ENCODE measurements at regions not wholly inside any gene's neighbourhood (a gene's known extent, or its start where the extent isn't known, plus 50 kb on each side); places are given as distances from the start of the nearest gene placed in this dataset.

DNA sequence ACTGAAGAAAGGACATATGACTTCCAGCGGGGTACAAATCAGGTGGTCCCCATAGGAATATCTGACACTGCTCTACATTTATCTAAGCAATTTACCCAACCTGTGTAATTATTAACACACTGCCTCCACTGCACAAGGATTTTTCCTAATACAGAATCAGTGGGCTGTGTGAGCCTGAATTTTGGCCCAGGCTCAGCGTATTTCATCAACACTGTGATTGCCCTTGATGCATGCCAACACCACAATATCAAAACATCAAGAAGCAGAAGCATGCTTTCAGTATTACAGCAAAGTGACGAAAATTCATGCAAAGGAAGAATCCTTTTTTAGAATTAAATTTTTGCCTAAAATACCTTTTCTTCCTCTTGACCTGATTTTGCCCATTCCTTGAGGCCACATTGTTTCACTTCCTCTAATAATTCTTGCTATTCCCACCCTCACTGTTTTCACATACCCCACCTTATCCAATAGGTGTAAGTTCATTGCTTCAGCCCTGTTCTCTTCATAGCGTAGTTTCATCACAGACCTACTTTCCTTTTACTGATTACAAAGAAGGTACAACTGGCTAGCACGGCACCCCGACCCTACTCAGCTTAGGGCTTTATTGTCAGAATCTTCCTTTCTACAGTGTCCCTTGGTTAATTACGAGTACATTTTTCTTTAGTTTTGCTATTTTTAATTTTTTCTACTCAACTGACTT is 83.7 kb upstream of the PTCHD4 start:
- Mint-ChIP-seq H3K36me3 (ENCODE audit: low read depth) (no peaks in the 10 kb centered on the region), H3K9me3 (peaks cover 7% of the 10 kb centered on the region), H3K4me1 (ENCODE audit: low read depth) (no peaks in the 10 kb centered on the region), H3K27me3 (no peaks in the 10 kb centered on the region), H3K4me3 (no peak overlapping the region), H3K27ac (no peak overlapping the region)
- DNase-seq, result no peak

DNA sequence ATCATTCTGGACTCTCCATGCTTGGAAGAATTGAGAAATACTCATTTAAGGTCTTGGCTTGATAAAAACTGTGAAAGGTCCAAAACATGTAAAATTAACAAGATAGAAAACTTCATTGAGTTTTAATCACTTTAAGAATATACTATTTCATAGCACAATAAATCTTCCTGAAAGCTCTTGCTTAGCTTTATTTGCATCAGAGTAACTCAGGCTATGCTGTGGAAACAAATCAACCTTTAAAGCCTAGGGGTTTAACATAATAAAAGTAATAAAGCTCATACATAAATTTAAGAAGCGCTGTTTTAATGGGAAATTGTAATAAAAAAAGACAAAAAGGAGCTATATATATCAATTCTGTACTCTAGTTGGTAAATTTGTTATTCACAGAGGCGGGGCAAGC is 77.2 kb upstream of the PTCHD4 start:
- no peak overlapping the region for H3K27ac Mint-ChIP-seq
- DNase-seq, result no peak
- no peaks in the 10 kb centered on the region for H3K9me3 Mint-ChIP-seq
- H3K27me3 Mint-ChIP-seq, result no peaks in the 10 kb centered on the region
- no peaks in the 10 kb centered on the region for H3K4me1 Mint-ChIP-seq (ENCODE audit: low read depth)
- H3K4me3 Mint-ChIP-seq, result no peak overlapping the region
- no peaks in the 10 kb centered on the region for H3K36me3 Mint-ChIP-seq (ENCODE audit: low read depth)

DNA sequence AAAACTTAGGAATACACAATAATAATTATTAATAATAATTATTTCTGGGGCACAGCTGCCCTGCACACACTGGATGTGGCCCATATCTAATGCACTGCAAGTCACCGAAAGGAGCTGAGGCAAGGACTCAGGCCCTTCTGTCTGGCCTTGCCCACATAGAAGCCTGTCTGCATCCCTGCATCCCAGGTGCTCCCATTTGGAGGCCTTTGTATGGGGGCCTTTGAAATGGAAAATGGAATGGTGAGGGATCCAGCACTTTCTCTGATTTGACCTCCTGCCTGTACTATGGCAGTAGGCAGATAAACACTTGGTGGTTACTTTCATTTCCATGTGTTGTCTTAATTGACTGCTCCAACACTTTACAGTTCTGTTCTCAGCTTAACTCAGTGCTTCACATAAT is 75.7 kb upstream of the PTCHD4 start:
- Mint-ChIP-seq H3K36me3 (ENCODE audit: low read depth) (no peaks in the 10 kb centered on the region), H3K9me3 (no peaks in the 10 kb centered on the region), H3K27me3 (no peaks in the 10 kb centered on the region)

DNA sequence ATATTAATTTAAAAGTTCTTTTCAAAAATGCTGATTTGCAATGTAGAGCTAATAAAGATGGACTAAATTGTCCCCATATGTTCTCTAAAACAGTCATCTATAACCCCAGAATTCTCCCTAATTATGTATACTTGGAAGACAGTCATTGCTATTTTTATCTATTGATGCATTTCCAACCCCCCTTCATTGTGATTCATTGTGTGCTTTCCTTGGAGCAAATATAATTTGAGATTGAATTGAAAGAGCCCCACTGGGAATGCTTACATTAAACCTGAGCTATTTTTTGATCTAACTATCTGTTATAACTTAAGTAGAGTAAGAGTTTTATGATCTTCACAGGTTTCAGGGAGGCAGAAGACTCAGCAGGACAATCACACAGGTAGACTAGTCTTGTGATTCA is 73.7 kb upstream of the PTCHD4 start:
- no peak overlapping the region for H3K4me3 Mint-ChIP-seq
- DNase-seq, result no peak
- no peaks in the 10 kb centered on the region for H3K9me3 Mint-ChIP-seq
- H3K27ac Mint-ChIP-seq, result no peak overlapping the region
- H3K36me3 Mint-ChIP-seq (ENCODE audit: low read depth), result no peaks in the 10 kb centered on the region
- H3K27me3 Mint-ChIP-seq, result no peaks in the 10 kb centered on the region
- no peaks in the 10 kb centered on the region for H3K4me1 Mint-ChIP-seq (ENCODE audit: low read depth)

More for the DNA sequence above, 75.7 kb upstream of the PTCHD4 start:
- DNase-seq, result no peak
- H3K27ac Mint-ChIP-seq, result no peak overlapping the region
- no peaks in the 10 kb centered on the region for H3K4me1 Mint-ChIP-seq (ENCODE audit: low read depth)
- no peak overlapping the region for H3K4me3 Mint-ChIP-seq

- DNase-seq, result no peak
- Mint-ChIP-seq H3K4me3 (no peak overlapping the region), H3K27me3 (no peaks in the 10 kb centered on the region), H3K36me3 (ENCODE audit: low read depth) (no peaks in the 10 kb centered on the region), H3K9me3 (no peaks in the 10 kb centered on the region), H3K27ac (no peak overlapping the region), H3K4me1 (ENCODE audit: low read depth) (no peaks in the 10 kb centered on the region)
Observed at GRCh38 chr6:48183811-48184605, 73.0 kb upstream of the PTCHD4 start.

- H3K27me3 Mint-ChIP-seq, result no peaks in the 10 kb centered on the region
- no peak overlapping the region for H3K27ac Mint-ChIP-seq
- no peaks in the 10 kb centered on the region for H3K9me3 Mint-ChIP-seq
- H3K4me3 Mint-ChIP-seq, result no peak overlapping the region
- DNase-seq, result no peak
- H3K4me1 Mint-ChIP-seq (ENCODE audit: low read depth), result no peaks in the 10 kb centered on the region
- no peaks in the 10 kb centered on the region for H3K36me3 Mint-ChIP-seq (ENCODE audit: low read depth)
Observed at GRCh38 chr6:48183178-48183577, 72.2 kb upstream of the PTCHD4 start.

DNA sequence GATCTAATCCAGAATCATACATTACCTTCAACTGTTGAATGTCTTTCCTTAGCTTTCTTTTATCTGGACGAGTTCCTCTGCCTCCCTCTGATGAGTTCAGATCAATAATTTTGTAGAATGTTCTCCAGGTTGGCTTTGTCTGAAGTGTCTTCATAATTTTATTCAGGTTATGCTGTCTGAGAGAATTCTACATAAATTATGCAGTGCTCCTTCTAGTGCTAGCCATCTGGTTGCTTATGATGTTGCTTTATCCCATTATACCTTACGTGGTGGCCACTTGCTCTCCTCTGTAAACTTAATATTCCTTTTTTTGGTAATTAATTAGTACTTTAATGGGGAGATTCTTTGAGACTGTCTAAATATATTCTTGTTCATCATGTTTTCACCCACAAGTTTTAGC is 67.7 kb upstream of the PTCHD4 start:
- no peak for DNase-seq
- no peaks in the 10 kb centered on the region for H3K4me1 Mint-ChIP-seq (ENCODE audit: low read depth)
- no peak overlapping the region for H3K4me3 Mint-ChIP-seq
- H3K27ac Mint-ChIP-seq, result no peak overlapping the region
- no peaks in the 10 kb centered on the region for H3K36me3 Mint-ChIP-seq (ENCODE audit: low read depth)
- no peaks in the 10 kb centered on the region for H3K27me3 Mint-ChIP-seq
- H3K9me3 Mint-ChIP-seq, result no peaks in the 10 kb centered on the region

DNA sequence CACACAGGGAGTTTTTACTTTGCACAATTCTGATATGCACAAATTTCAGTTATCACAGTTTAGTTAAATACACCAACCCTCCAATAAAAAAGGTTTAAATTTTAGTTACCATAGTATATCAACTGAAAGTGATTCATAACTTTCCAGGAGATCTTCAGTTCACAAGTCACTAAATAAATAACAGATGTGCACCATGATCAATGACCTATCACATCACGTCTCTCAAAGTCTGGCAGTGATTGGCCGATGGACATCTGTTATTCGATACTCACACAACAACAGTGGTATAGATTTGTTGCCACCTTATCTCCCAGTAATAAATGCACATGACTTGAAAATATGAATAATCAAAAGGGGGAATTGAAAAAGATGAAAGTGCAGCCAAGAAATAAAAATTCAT is 66.8 kb upstream of the PTCHD4 start:
- Mint-ChIP-seq H3K9me3 (no peaks in the 10 kb centered on the region), H3K4me3 (no peak overlapping the region), H3K27me3 (no peaks in the 10 kb centered on the region), H3K27ac (no peak overlapping the region), H3K36me3 (ENCODE audit: low read depth) (no peaks in the 10 kb centered on the region), H3K4me1 (ENCODE audit: low read depth) (no peaks in the 10 kb centered on the region)
- no peak for DNase-seq

- DNase-seq, result no peak
- no peaks in the 10 kb centered on the region for H3K27me3 Mint-ChIP-seq
- H3K9me3 Mint-ChIP-seq, result no peaks in the 10 kb centered on the region
- no peak overlapping the region for H3K27ac Mint-ChIP-seq
- H3K4me1 Mint-ChIP-seq (ENCODE audit: low read depth), result no peaks in the 10 kb centered on the region
- H3K4me3 Mint-ChIP-seq, result no peak overlapping the region
- H3K36me3 Mint-ChIP-seq (ENCODE audit: low read depth), result no peaks in the 10 kb centered on the region
Observed at GRCh38 chr6:48176645-48177308, 65.8 kb upstream of the PTCHD4 start.

GRCh38 chr6:48169635-48170034 is 58.6 kb upstream of the PTCHD4 start:
- no peak overlapping the region for H3K27ac Mint-ChIP-seq
- no peaks in the 10 kb centered on the region for H3K27me3 Mint-ChIP-seq
- no peaks in the 10 kb centered on the region for H3K9me3 Mint-ChIP-seq
- no peak for DNase-seq
- no peaks in the 10 kb centered on the region for H3K36me3 Mint-ChIP-seq (ENCODE audit: low read depth)
- no peak overlapping the region for H3K4me3 Mint-ChIP-seq
- H3K4me1 Mint-ChIP-seq (ENCODE audit: low read depth), result no peaks in the 10 kb centered on the region

Data from activated T-cell treated with anti-CD3 and anti-CD28 coated beads, Interleukin-2, amount 50 U/mL, for 24 hours (primary cell).